ENCODE measurements at regions not wholly inside any gene's neighbourhood (a gene's known extent, or its start where the extent isn't known, plus 50 kb on each side); places are given as distances from the start of the nearest gene placed in this dataset.

DNA sequence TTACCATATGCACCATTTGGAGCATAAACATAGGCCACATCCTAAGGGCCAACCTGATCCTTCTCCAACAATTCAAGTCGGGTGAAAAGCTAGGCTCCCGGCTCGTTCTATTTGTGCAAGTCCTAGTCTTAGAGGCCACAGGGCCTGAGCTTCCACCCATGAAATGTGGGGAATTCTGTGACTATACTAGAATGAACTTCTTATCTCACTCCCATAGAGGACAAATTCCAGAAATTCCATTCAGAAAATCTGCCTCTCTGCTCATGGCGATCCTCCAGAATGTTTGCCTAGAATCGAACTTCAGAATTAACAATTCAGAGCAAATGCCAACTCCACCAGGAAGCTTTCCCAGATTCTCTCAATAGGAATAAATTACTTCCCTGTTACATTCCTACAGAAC, 187.9 kb downstream of the BCL11A start:
- Histone ChIP-seq H2BK5ac (ENCODE audit: low read length) (no peak overlapping the region), H3K18ac (ENCODE audit: low read length) (no peak overlapping the region), H4K5ac (ENCODE audit: low read length) (no peak overlapping the region), H3K9ac (ENCODE audit: low read length) (no peak overlapping the region), H3K4me2 (ENCODE audit: low read length) (no peak overlapping the region), H3K56ac (ENCODE audit: low read length) (no peak overlapping the region), H3K36me3 (ENCODE audit: control insufficient read depth, insufficient read depth, low read length) (no peaks in the 10 kb centered on the region), H4K8ac (ENCODE audit: low read depth, low read length) (no peak overlapping the region), H2BK120ac (ENCODE audit: low read depth, low read length) (no peak overlapping the region), H3K27ac (ENCODE audit: low read depth, low read length) (no peak overlapping the region), H3K79me2 (ENCODE audit: control insufficient read depth, insufficient read depth, low read length) (no peaks in the 10 kb centered on the region), H2BK15ac (replicated peaks; ENCODE audit: low read depth) (no peak overlapping the region), H3K27me3 (ENCODE audit: insufficient read depth, low read length, poor library complexity) (no peaks in the 10 kb centered on the region), H3K23ac (ENCODE audit: low read length) (no peak overlapping the region), H3K4me1 (ENCODE audit: control insufficient read depth, low read depth, low read length) (peaks cover 12% of the 10 kb centered on the region), H3K4me3 (ENCODE audit: low read length) (no peak overlapping the region), H3K79me1 (ENCODE audit: low read length) (no peaks in the 10 kb centered on the region), H3K4ac (ENCODE audit: low read depth, low read length) (no peak overlapping the region), H2AK5ac (ENCODE audit: low read length) (no peak overlapping the region)
- no CpG with 5 or more reads among the region's 5 CpGs for whole genome bisulfite sequencing (ENCODE audit: extremely low coverage, insufficient coverage, low lambda C conversion rate)
- peak; percentile 90 for DNase-seq

DNA sequence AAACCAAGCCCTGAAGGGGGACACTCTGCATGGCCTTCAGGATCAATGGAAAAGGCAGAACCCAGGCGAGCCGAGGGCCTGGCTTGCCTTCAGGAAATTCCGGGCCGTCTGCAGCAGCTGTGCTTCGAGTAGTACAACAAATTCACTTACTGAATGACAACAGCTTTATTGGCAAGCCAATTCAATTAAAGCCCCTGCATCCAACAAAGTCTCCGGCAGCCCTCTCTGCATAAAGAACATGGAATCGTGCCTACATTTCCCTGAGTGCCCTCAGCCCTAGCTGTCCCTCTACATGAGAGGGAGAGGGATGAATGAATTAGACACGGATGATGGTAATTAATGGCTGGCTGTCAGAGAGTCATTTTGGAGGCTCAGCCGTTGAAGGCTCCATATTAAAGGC, 189.0 kb downstream of the BCL11A start:
- H4K8ac ChIP-seq (ENCODE audit: low read depth, low read length), result no peak overlapping the region
- no peak overlapping the region for H3K56ac ChIP-seq (ENCODE audit: low read length)
- no peak overlapping the region for H3K4me3 ChIP-seq (ENCODE audit: low read length)
- no peak overlapping the region for H3K23ac ChIP-seq (ENCODE audit: low read length)
- H3K36me3 ChIP-seq (ENCODE audit: control insufficient read depth, insufficient read depth, low read length), result no peaks in the 10 kb centered on the region
- no peaks in the 10 kb centered on the region for H3K27me3 ChIP-seq (ENCODE audit: insufficient read depth, low read length, poor library complexity)
- no peaks in the 10 kb centered on the region for H3K79me1 ChIP-seq (ENCODE audit: low read length)
- no peak for DNase-seq
- H3K4ac ChIP-seq (ENCODE audit: low read depth, low read length), result no peak overlapping the region
- H2BK120ac ChIP-seq (ENCODE audit: low read depth, low read length), result no peak overlapping the region
- no peak overlapping the region for H2BK15ac ChIP-seq (replicated peaks; ENCODE audit: low read depth)
- no peak overlapping the region for H3K18ac ChIP-seq (ENCODE audit: low read length)
- H3K27ac ChIP-seq (ENCODE audit: low read depth, low read length), result no peak overlapping the region
- H3K4me2 ChIP-seq (ENCODE audit: low read length), result no peak overlapping the region
- WGBS (ENCODE audit: extremely low coverage, insufficient coverage, low lambda C conversion rate), result no CpG with 5 or more reads among the region's 9 CpGs
- H3K79me2 ChIP-seq (ENCODE audit: control insufficient read depth, insufficient read depth, low read length), result no peaks in the 10 kb centered on the region
- no peak overlapping the region for H2BK5ac ChIP-seq (ENCODE audit: low read length)
- H3K4me1 ChIP-seq (ENCODE audit: control insufficient read depth, low read depth, low read length), result peaks cover 18% of the 10 kb centered on the region
- no peak overlapping the region for H3K9ac ChIP-seq (ENCODE audit: low read length)
- H4K5ac ChIP-seq (ENCODE audit: low read length), result no peak overlapping the region
- H2AK5ac ChIP-seq (ENCODE audit: low read length), result no peak overlapping the region

DNA sequence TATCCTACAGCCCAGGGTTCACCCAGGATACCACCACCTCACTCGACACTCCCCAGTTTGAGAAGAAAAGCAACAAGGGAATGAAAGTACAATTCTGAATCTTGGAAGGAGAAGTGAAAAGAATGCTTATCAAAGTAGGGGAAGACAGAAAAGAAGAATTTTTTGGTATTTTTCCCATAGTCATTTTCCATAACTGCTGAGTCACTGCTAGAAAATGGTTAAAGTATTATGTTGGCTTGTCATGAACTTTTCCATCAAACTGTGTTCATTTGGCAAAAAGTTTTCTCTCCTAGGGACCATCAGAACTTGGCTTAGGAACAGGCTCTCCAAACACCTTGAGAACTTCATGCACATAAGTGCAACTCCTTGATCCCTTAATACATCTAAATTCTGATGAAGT, 192.0 kb downstream of the BCL11A start:
- H2AK5ac ChIP-seq (ENCODE audit: low read length), result no peak overlapping the region
- H2BK15ac ChIP-seq (replicated peaks; ENCODE audit: low read depth), result no peak overlapping the region
- DNase-seq, result no peak
- H3K18ac ChIP-seq (ENCODE audit: low read length), result no peak overlapping the region
- no peaks in the 10 kb centered on the region for H3K36me3 ChIP-seq (ENCODE audit: control insufficient read depth, insufficient read depth, low read length)
- H3K79me2 ChIP-seq (ENCODE audit: control insufficient read depth, insufficient read depth, low read length), result no peaks in the 10 kb centered on the region
- no peak overlapping the region for H2BK5ac ChIP-seq (ENCODE audit: low read length)
- peaks cover 20% of the 10 kb centered on the region for H3K4me1 ChIP-seq (ENCODE audit: control insufficient read depth, low read depth, low read length)
- no peak overlapping the region for H3K4me2 ChIP-seq (ENCODE audit: low read length)
- no peaks in the 10 kb centered on the region for H3K79me1 ChIP-seq (ENCODE audit: low read length)
- H3K4me3 ChIP-seq (ENCODE audit: low read length), result no peak overlapping the region
- H3K27ac ChIP-seq (ENCODE audit: low read depth, low read length), result no peak overlapping the region
- H3K27me3 ChIP-seq (ENCODE audit: insufficient read depth, low read length, poor library complexity), result no peaks in the 10 kb centered on the region
- no peak overlapping the region for H3K23ac ChIP-seq (ENCODE audit: low read length)
- no peak overlapping the region for H4K8ac ChIP-seq (ENCODE audit: low read depth, low read length)
- no peak overlapping the region for H3K56ac ChIP-seq (ENCODE audit: low read length)
- H4K5ac ChIP-seq (ENCODE audit: low read length), result no peak overlapping the region
- no peak overlapping the region for H3K9ac ChIP-seq (ENCODE audit: low read length)
- no CpG with 5 or more reads among the region's 1 CpG for WGBS (ENCODE audit: extremely low coverage, insufficient coverage, low lambda C conversion rate)
- H2BK120ac ChIP-seq (ENCODE audit: low read depth, low read length), result no peak overlapping the region
- H3K4ac ChIP-seq (ENCODE audit: low read depth, low read length), result no peak overlapping the region

DNA sequence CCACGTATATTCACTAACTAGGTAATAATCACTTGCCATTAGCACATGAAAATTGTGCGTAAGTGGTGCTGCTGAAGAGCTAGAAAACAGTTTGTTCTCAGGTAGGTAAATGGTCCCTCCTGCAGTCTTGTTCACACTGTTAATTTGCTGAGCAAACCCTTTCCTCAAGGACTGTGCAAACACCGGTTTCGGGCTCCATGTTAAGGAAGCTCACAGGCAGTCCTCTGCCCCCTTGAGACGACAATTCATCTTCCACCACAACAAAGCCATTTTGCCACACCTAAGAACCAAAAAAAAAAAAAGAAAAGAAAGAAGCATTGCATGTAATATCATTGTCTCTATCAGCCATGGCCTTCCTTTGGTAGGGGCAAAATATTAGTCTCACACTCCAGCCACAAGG, 193.9 kb downstream of the BCL11A start:
- Histone ChIP-seq H3K4me3 (ENCODE audit: low read length) (no peak overlapping the region), H3K4ac (ENCODE audit: low read depth, low read length) (no peak overlapping the region), H2AK5ac (ENCODE audit: low read length) (no peak overlapping the region), H2BK5ac (ENCODE audit: low read length) (no peak overlapping the region), H3K79me2 (ENCODE audit: control insufficient read depth, insufficient read depth, low read length) (no peaks in the 10 kb centered on the region), H2BK15ac (replicated peaks; ENCODE audit: low read depth) (no peak overlapping the region), H3K9ac (ENCODE audit: low read length) (no peak overlapping the region), H3K23ac (ENCODE audit: low read length) (no peak overlapping the region), H3K18ac (ENCODE audit: low read length) (no peak overlapping the region), H3K27me3 (ENCODE audit: insufficient read depth, low read length, poor library complexity) (no peaks in the 10 kb centered on the region), H2BK120ac (ENCODE audit: low read depth, low read length) (no peak overlapping the region), H3K79me1 (ENCODE audit: low read length) (no peaks in the 10 kb centered on the region), H3K27ac (ENCODE audit: low read depth, low read length) (no peak overlapping the region), H3K4me2 (ENCODE audit: low read length) (no peak overlapping the region), H4K8ac (ENCODE audit: low read depth, low read length) (no peak overlapping the region), H3K4me1 (ENCODE audit: control insufficient read depth, low read depth, low read length) (peaks cover 8% of the 10 kb centered on the region), H3K56ac (ENCODE audit: low read length) (no peak overlapping the region), H3K36me3 (ENCODE audit: control insufficient read depth, insufficient read depth, low read length) (no peaks in the 10 kb centered on the region), H4K5ac (ENCODE audit: low read length) (no peak overlapping the region)
- DNase-seq, result no peak
- no CpG with 5 or more reads among the region's 5 CpGs for WGBS (ENCODE audit: extremely low coverage, insufficient coverage, low lambda C conversion rate)

DNA sequence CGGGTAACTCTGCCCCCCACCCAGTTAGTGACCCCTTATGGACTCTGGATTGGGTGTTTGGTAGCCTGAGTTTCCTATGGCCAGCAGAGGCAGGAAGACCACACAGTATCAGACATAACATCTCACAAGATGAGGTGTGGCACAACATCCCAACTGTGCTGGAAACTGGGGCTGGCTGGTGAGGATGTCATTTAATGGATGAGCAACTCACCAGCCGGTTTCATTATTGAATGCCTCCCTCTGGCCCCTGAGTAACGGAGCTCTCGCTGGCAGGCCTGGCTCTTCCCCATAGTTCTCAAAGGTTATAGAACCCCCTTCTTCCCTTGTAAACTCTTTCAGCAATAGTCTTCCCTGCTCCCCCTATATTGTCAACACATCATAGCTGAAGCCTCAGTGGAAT, 195.0 kb downstream of the BCL11A start:
- no peak overlapping the region for H2AK5ac ChIP-seq (ENCODE audit: low read length)
- no peak overlapping the region for H3K9ac ChIP-seq (ENCODE audit: low read length)
- H3K79me2 ChIP-seq (ENCODE audit: control insufficient read depth, insufficient read depth, low read length), result no peaks in the 10 kb centered on the region
- H4K8ac ChIP-seq (ENCODE audit: low read depth, low read length), result no peak overlapping the region
- no peak overlapping the region for H2BK5ac ChIP-seq (ENCODE audit: low read length)
- no peak for DNase-seq
- no peaks in the 10 kb centered on the region for H3K79me1 ChIP-seq (ENCODE audit: low read length)
- no peak overlapping the region for H2BK15ac ChIP-seq (replicated peaks; ENCODE audit: low read depth)
- H3K23ac ChIP-seq (ENCODE audit: low read length), result no peak overlapping the region
- no peak overlapping the region for H3K4ac ChIP-seq (ENCODE audit: low read depth, low read length)
- H3K27me3 ChIP-seq (ENCODE audit: insufficient read depth, low read length, poor library complexity), result no peaks in the 10 kb centered on the region
- no peak overlapping the region for H3K18ac ChIP-seq (ENCODE audit: low read length)
- no peaks in the 10 kb centered on the region for H3K36me3 ChIP-seq (ENCODE audit: control insufficient read depth, insufficient read depth, low read length)
- no peak overlapping the region for H4K5ac ChIP-seq (ENCODE audit: low read length)
- no peak overlapping the region for H3K27ac ChIP-seq (ENCODE audit: low read depth, low read length)
- peaks cover 8% of the 10 kb centered on the region for H3K4me1 ChIP-seq (ENCODE audit: control insufficient read depth, low read depth, low read length)
- H2BK120ac ChIP-seq (ENCODE audit: low read depth, low read length), result no peak overlapping the region
- H3K4me2 ChIP-seq (ENCODE audit: low read length), result no peak overlapping the region
- no peak overlapping the region for H3K4me3 ChIP-seq (ENCODE audit: low read length)
- WGBS (ENCODE audit: extremely low coverage, insufficient coverage, low lambda C conversion rate), result no CpG with 5 or more reads among the region's 4 CpGs
- no peak overlapping the region for H3K56ac ChIP-seq (ENCODE audit: low read length)

DNA sequence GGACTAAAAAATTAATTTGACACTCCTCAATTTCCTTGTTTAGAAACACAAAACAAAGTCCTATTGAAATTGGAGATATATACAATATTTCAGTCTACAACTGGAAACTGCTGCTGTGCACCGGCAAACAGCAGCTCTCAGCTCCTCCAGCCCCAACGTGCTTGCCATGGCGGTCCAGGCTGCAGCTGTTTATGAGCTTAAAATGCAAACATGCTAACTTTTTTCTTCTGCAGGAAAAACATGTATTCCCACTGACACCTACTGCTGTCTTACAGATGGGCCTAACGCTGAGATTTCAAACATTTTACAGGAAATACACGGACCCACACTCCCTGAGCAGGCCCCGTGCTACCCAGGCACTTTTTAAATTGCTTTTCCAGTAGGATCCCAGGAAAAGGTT, 195.5 kb downstream of the BCL11A start:
- Histone ChIP-seq H3K56ac (ENCODE audit: low read length) (no peak overlapping the region), H2BK120ac (ENCODE audit: low read depth, low read length) (no peak overlapping the region), H3K4me3 (ENCODE audit: low read length) (no peak overlapping the region), H3K18ac (ENCODE audit: low read length) (no peak overlapping the region), H3K27ac (ENCODE audit: low read depth, low read length) (no peak overlapping the region), H2AK5ac (ENCODE audit: low read length) (no peak overlapping the region), H2BK5ac (ENCODE audit: low read length) (no peak overlapping the region), H4K5ac (ENCODE audit: low read length) (no peak overlapping the region), H3K79me1 (ENCODE audit: low read length) (no peaks in the 10 kb centered on the region), H3K79me2 (ENCODE audit: control insufficient read depth, insufficient read depth, low read length) (no peaks in the 10 kb centered on the region), H3K36me3 (ENCODE audit: control insufficient read depth, insufficient read depth, low read length) (no peaks in the 10 kb centered on the region), H3K23ac (ENCODE audit: low read length) (no peak overlapping the region), H3K4me2 (ENCODE audit: low read length) (no peak overlapping the region), H4K8ac (ENCODE audit: low read depth, low read length) (no peak overlapping the region), H3K4me1 (ENCODE audit: control insufficient read depth, low read depth, low read length) (peaks cover 8% of the 10 kb centered on the region), H3K4ac (ENCODE audit: low read depth, low read length) (no peak overlapping the region), H3K9ac (ENCODE audit: low read length) (no peak overlapping the region), H2BK15ac (replicated peaks; ENCODE audit: low read depth) (no peak overlapping the region), H3K27me3 (ENCODE audit: insufficient read depth, low read length, poor library complexity) (no peaks in the 10 kb centered on the region)
- WGBS (ENCODE audit: extremely low coverage, insufficient coverage, low lambda C conversion rate), result no CpG with 5 or more reads among the region's 6 CpGs
- no peak for DNase-seq

Data from mesendoderm (in vitro differentiated cells).